Peyer's patch (tissue), 4 donors: ENCODE measurements at regions not wholly inside any gene's neighbourhood (a gene's known extent, or its start where the extent isn't known, plus 50 kb on each side); places are given as distances from the start of the nearest gene placed in this dataset.
"Not testable (repeated sequence)": the region's sequence is repeated elsewhere in the genome, so short reads cannot be mapped to it uniquely, and the experiment has no call there.

ENCODE experiments used
- CTCF ChIP-seq, 6 experiments: fragments of 450-650 bp in 4 of 6; fragments of 200-600 bp in 2 of 6; sonication (generic) in 1 of 6; IDR thresholded peaks; one replicate each; pipeline ENCODE4 v1.5.1; 2017 to 2019; ENCODE audit warnings: antibody characterized with exemption in 6 of 6, mild to moderate bottlenecking in 3 of 6, moderate library complexity in 1 of 6
- POLR2A ChIP-seq, 2 donors: fragments of 450-650 bp; IDR thresholded peaks; one replicate each; pipeline ENCODE4 v1.5.1; 2017; ENCODE audit warnings: antibody characterized with exemption in 2 of 2, mild to moderate bottlenecking in 2 of 2, moderate library complexity in 2 of 2

- TF ChIP-seq CTCF, POLR2A (IDR thresholded peaks at IDR 0.05): not testable (repeated sequence)
Observed at GRCh38 chr14:71168161-71168560, 260.9 kb downstream of the PCNX1 start.
